Spleen (tissue), 7 donors: ENCODE measurements at regions not wholly inside any gene's neighbourhood (a gene's known extent, or its start where the extent isn't known, plus 50 kb on each side); places are given as distances from the start of the nearest gene placed in this dataset.

ENCODE experiments used
- POLR2A ChIP-seq, 3 donors: fragments of 450-650 bp; IDR thresholded peaks; one replicate each; pipeline ENCODE4 v1.5.1; 2017; ENCODE audit warnings: antibody characterized with exemption in 3 of 3, mild to moderate bottlenecking in 1 of 3
- POLR2AphosphoS5 ChIP-seq, 3 donors: sonication (generic); formaldehyde crosslinking; IDR thresholded peaks; one replicate each; pipeline ENCODE4 v1.5.1; 2017; ENCODE audit warnings: antibody characterized with exemption in 3 of 3
- TF ChIP-seq, protein P1 (sequence below), 11 experiments: fragments of 200-600 bp in 7 of 11; fragments of 450-650 bp in 4 of 11; sonication (generic) in 4 of 11; IDR thresholded peaks in 8 of 11; conservative IDR thresholded peaks in 3 of 11; 1 replicate in 7 of 11; 2 replicates in 4 of 11; pipeline versions ENCODE4 v1.4.0 to v1.8.0; 2016 to 2021; ENCODE audit warnings: antibody characterized with exemption in 11 of 11, inconsistent platforms in 4 of 11, mild to moderate bottlenecking in 1 of 11
- donor health status: DM: no; HTN: no; CAD: no; lungs with moderate emphysema.
- donor health status: DM: no; HTN: no; CAD: no.
- donor health status: DM: no; HTN: no; CAD: no.

- TF ChIP-seq, protein P1, sequence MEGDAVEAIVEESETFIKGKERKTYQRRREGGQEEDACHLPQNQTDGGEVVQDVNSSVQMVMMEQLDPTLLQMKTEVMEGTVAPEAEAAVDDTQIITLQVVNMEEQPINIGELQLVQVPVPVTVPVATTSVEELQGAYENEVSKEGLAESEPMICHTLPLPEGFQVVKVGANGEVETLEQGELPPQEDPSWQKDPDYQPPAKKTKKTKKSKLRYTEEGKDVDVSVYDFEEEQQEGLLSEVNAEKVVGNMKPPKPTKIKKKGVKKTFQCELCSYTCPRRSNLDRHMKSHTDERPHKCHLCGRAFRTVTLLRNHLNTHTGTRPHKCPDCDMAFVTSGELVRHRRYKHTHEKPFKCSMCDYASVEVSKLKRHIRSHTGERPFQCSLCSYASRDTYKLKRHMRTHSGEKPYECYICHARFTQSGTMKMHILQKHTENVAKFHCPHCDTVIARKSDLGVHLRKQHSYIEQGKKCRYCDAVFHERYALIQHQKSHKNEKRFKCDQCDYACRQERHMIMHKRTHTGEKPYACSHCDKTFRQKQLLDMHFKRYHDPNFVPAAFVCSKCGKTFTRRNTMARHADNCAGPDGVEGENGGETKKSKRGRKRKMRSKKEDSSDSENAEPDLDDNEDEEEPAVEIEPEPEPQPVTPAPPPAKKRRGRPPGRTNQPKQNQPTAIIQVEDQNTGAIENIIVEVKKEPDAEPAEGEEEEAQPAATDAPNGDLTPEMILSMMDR (IDR thresholded peaks at IDR 0.05 in 8 of 11, conservative IDR thresholded peaks at IDR 0.05 in 3 of 11), result no peak
- TF ChIP-seq POLR2A (IDR thresholded peaks at IDR 0.05) (no peak), POLR2AphosphoS5 (IDR thresholded peaks at IDR 0.05) (no peak)
Measured at GRCh38 chr20:11266571-11266970, 592.8 kb upstream of the JAG1 start.
